Lung (tissue), 11 donors: ENCODE measurements at regions not wholly inside any gene's neighbourhood (a gene's known extent, or its start where the extent isn't known, plus 50 kb on each side); places are given as distances from the start of the nearest gene placed in this dataset.
"Not testable (repeated sequence)": the region's sequence is repeated elsewhere in the genome, so short reads cannot be mapped to it uniquely, and the experiment has no call there.

ENCODE experiments used
- ATAC-seq: fragments of 200-7000 bp; cut with Tn5 transposase; one replicate; pipeline ENCODE4 v1.9.1; 2020; ENCODE audit warnings: moderate number of reproducible peaks; ENCODE audit not compliant: insufficient read depth, low FRiP score
- DNase-seq, 3 donors: peaks; one replicate each; pipeline ENCODE4 v3.0.0-alpha.2; 2013 to 2017
- H3K27ac ChIP-seq, 2 donors: one replicate each; pipeline ENCODE4 v1.5.1; 2013; ENCODE audit warnings: mild to moderate bottlenecking in 2 of 2, moderate library complexity in 2 of 2, control low read depth in 1 of 2, inconsistent platforms in 1 of 2, low read depth in 1 of 2, low read length in 1 of 2
- H3K27me3 ChIP-seq, 3 donors: one replicate each; pipeline ENCODE4 v1.5.1; 2013; ENCODE audit warnings: low read length in 2 of 3; ENCODE audit not compliant: control insufficient read depth in 3 of 3, insufficient read depth in 3 of 3
- H3K36me3 ChIP-seq, 4 donors: one replicate each; pipeline ENCODE4 v1.5.1; 2013; ENCODE audit warnings: low read length in 4 of 4, mild to moderate bottlenecking in 1 of 4, moderate library complexity in 1 of 4; ENCODE audit not compliant: control insufficient read depth in 4 of 4, insufficient read depth in 4 of 4
- H3K4me1 ChIP-seq, 5 donors: one replicate each; pipeline ENCODE4 v1.5.1; 2013; ENCODE audit warnings: low read length in 5 of 5, mild to moderate bottlenecking in 2 of 5, moderate library complexity in 1 of 5; ENCODE audit not compliant: control insufficient read depth in 5 of 5, insufficient read depth in 5 of 5
- H3K4me3 ChIP-seq: one replicate; pipeline ENCODE4 v1.5.1; 2013; ENCODE audit warnings: mild to moderate bottlenecking, control low read depth, moderate library complexity
- H3K9ac ChIP-seq, 2 donors: one replicate each; pipeline ENCODE4 v1.5.1; 2013; ENCODE audit warnings: low read length in 2 of 2, control low read depth in 1 of 2; ENCODE audit not compliant: insufficient read depth in 1 of 2
- H3K9me3 ChIP-seq, 4 donors: one replicate each; pipeline ENCODE4 v1.5.1; 2013; ENCODE audit warnings: low read length in 3 of 4, mild to moderate bottlenecking in 1 of 4, moderate library complexity in 1 of 4; ENCODE audit not compliant: control insufficient read depth in 4 of 4, insufficient read depth in 3 of 4
- CTCF ChIP-seq: IDR thresholded peaks from 2 replicates; pipeline ENCODE4 v1.5.1; 2012; ENCODE audit warnings: mild to moderate bottlenecking; ENCODE audit errors: control extremely low read depth, extremely low read depth
- WGBS, 2 donors: extraction: QIAGEN DNeasy Blood & Tissue Kit; methylation state at CpG; one replicate each; pipeline ENCODE4 v1.1.7; 2013; 5-methylcytosine and 5-hydroxymethylcytosine counted together
- donor health status: control.
- donor health status: control.
- donor health status: Bipolar disorder and iron deficiency.
- donor health status: healthy.
- donor health status: DM: yes; HTN: yes; CAD: no.

DNA sequence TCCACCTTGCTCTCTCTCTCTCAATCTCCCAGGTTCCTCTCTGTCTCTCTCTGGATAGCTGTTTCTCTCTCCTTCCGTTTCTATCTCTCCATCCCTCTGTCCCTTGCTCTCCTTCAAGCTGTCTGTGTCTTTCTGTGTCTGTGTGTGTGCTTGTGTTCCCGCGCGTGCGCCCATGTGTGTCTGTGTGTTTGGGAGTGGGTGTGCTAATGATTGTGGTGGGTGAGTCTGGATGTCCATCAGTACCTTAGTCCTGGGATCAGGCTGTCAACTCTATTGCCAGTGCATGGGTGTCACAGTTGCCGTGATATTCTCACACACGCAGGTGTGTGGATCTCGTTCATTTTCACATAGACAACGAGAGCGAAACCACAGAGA lies 1380.6 kb upstream of the DEFB115 start:
- Histone ChIP-seq H3K27me3 (no peaks in the 10 kb centered on the region), H3K4me1 (no peaks in the 10 kb centered on the region), H3K4me3 (no peak overlapping the region), H3K9ac (no peak overlapping the region), H3K36me3 (no peaks in the 10 kb centered on the region), H3K27ac (no peak overlapping the region), H3K9me3 (peaks cover 0 to 35% (median 10%) of the 10 kb centered on the region in 4 donors)
- DNase-seq (no peak), ATAC-seq (no peak)
- TF ChIP-seq CTCF: no peak
- 80 to 82% methylated on average over 10 of the region's 10 CpGs for WGBS, 2 donors

DNA sequence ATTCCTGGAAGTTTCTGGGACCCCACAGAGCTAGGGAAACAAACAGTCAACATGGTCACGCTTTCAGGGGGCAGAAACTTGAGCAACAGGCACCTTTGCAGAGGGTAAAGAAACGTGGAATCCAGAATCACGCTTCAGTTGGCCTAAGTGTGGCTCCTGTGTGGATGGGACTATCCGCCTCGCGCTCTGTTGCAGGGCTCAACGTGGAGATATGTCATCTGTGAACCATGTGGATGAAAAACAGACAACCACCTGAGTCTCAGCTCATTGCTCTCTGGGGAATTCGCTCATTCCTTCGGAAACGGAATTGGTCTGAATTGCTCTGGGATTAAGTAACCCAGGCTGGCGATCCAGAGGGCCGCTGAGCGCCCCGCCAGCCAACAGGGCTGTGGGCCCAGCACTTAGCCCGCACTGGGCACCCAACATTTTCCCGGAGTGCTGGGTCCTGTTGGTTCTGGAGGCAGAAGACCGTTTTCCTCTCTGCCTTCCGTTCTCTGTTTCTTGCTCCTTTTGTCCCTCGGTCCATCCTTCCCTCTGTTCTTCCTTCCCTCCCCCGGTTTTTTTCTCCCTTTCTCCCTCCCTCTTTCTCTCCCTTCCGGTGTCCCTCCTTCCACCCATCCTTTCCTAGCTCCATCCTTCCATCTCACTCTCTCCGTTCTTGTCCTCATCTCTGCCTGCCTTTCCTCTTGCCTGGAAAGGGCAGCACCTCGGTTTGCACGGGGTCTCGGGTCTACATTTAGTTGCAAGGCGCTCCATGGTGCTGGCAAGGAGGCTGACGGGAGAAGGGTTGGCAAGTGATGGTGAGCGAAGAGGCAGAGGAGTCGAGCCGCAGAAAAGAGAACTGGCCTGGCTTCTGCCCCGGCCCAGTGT lies 1379.8 kb upstream of the DEFB115 start:
- not testable (repeated sequence) for H3K4me1 ChIP-seq, H3K27me3 ChIP-seq, ATAC-seq, H3K36me3 ChIP-seq, H3K9ac ChIP-seq, DNase-seq, H3K4me3 ChIP-seq, H3K27ac ChIP-seq
- peaks cover 0 to 35% (median 10%) of the 10 kb centered on the region in 4 donors for H3K9me3 ChIP-seq
- 60 to 65% methylated on average over 31 of the region's 31 CpGs for WGBS, 2 donors

- peak; percentile 55 for ATAC-seq
- H3K4me3 ChIP-seq: no peak overlapping the region
- no peak for TF ChIP-seq CTCF
- H3K9me3 ChIP-seq: peaks cover 0 to 35% (median 10%) of the 10 kb centered on the region in 4 donors
- DNase-seq: no peak
- no peak overlapping the region for H3K27ac ChIP-seq
- H3K9ac ChIP-seq: no peak overlapping the region
- H3K36me3 ChIP-seq: no peaks in the 10 kb centered on the region
- 40 to 44% methylated on average over 24 of the region's 24 CpGs for WGBS, 2 donors
- H3K4me1 ChIP-seq: no peaks in the 10 kb centered on the region
- no peaks in the 10 kb centered on the region for H3K27me3 ChIP-seq
Observed at GRCh38 chr20:29878281-29878741, 1379.2 kb upstream of the DEFB115 start.

- Histone ChIP-seq H3K9ac (no peak overlapping the region), H3K36me3 (no peaks in the 10 kb centered on the region), H3K27ac (no peak overlapping the region), H3K27me3 (no peaks in the 10 kb centered on the region), H3K4me3 (no peak overlapping the region), H3K9me3 (peaks cover 0 to 34% (median 10%) of the 10 kb centered on the region in 4 donors), H3K4me1 (no peaks in the 10 kb centered on the region)
- no peak for DNase-seq
- no peak for TF ChIP-seq CTCF
- 47 to 51% methylated on average over 24 of the region's 24 CpGs for WGBS, 2 donors
- ATAC-seq: no peak
Observed at GRCh38 chr20:29878777-29879442, 1378.6 kb upstream of the DEFB115 start.

- DNase-seq: peak in 1 of 3 donors; percentile 3
- ATAC-seq, H3K9ac ChIP-seq, H3K27me3 ChIP-seq, H3K4me3 ChIP-seq, H3K27ac ChIP-seq, H3K36me3 ChIP-seq, H3K4me1 ChIP-seq: not testable (repeated sequence)
- H3K9me3 ChIP-seq: peaks cover 0 to 23% (median 9%) of the 10 kb centered on the region in 4 donors
- 85 to 86% methylated on average over 1 of the region's 1 CpG for whole genome bisulfite sequencing, 2 donors
Observed at GRCh38 chr20:29881107-29881506, 1376.4 kb upstream of the DEFB115 start.
